NCI-H1436 (cell line): ENCODE measurements at regions not wholly inside any gene's neighbourhood (a gene's known extent, or its start where the extent isn't known, plus 50 kb on each side); places are given as distances from the start of the nearest gene placed in this dataset.

ENCODE experiments used
- DNase-seq: peaks from one replicate; lab custom pipeline; 2025; lab: John Stamatoyannopoulos, UW

GRCh38 chr7:81648716-81649115 lies 121.1 kb downstream of the HGF start:
- DNase-seq, result no peak

GRCh38 chr7:81645435-81645834 lies 124.4 kb downstream of the HGF start:
- no peak for DNase-seq

- DNase-seq, result no peak
These were observed 128.0 kb downstream of the HGF start for GRCh38 chr7:81641873-81642272.

- DNase-seq, result no peak
These were observed 131.6 kb downstream of the HGF start for GRCh38 chr7:81638198-81638597.

GRCh38 chr7:81637534-81637933 lies 132.3 kb downstream of the HGF start:
- no peak for DNase-seq

- DNase-seq, result no peak
These were observed 137.4 kb downstream of the HGF start for GRCh38 chr7:81632418-81632817.

GRCh38 chr7:81630600-81630999 lies 139.2 kb downstream of the HGF start:
- DNase-seq, result no peak

GRCh38 chr7:81629702-81630101 lies 140.1 kb downstream of the HGF start:
- DNase-seq, result no peak

- DNase-seq, result no peak
These were observed 140.9 kb downstream of the HGF start for GRCh38 chr7:81628951-81629350.

- no peak for DNase-seq
These were observed 142.1 kb downstream of the HGF start for GRCh38 chr7:81627536-81628287.

- no peak for DNase-seq
These were observed 143.8 kb downstream of the HGF start for GRCh38 chr7:81626008-81626407.

- no peak for DNase-seq
These were observed 144.9 kb downstream of the HGF start for GRCh38 chr7:81624650-81625631.

GRCh38 chr7:81624021-81624592 lies 145.7 kb downstream of the HGF start:
- DNase-seq, result no peak

- DNase-seq, result no peak
These were observed 146.5 kb downstream of the HGF start for GRCh38 chr7:81623251-81623855.

GRCh38 chr7:81621893-81622292 lies 148.0 kb downstream of the HGF start:
- DNase-seq, result no peak

- no peak for DNase-seq
These were observed 151.3 kb downstream of the HGF start for GRCh38 chr7:81618396-81619014.

GRCh38 chr7:81616951-81617350 lies 152.9 kb downstream of the HGF start:
- DNase-seq, result no peak

GRCh38 chr7:81611805-81612204 lies 158.0 kb downstream of the HGF start:
- DNase-seq, result no peak

GRCh38 chr7:81611040-81611439 lies 158.8 kb downstream of the HGF start:
- DNase-seq, result no peak

GRCh38 chr7:81608748-81609382 lies 161.0 kb downstream of the HGF start:
- DNase-seq, result no peak

- DNase-seq, result no peak
These were observed 161.9 kb downstream of the HGF start for GRCh38 chr7:81607987-81608386.
